Islet of Langerhans (tissue), 1 donor: ENCODE measurements at regions not wholly inside any gene's neighbourhood (a gene's known extent, or its start where the extent isn't known, plus 50 kb on each side); places are given as distances from the start of the nearest gene placed in this dataset.
"Not testable (repeated sequence)": the region's sequence is repeated elsewhere in the genome, so short reads cannot be mapped to it uniquely, and the experiment has no call there.

ENCODE experiments used
- FAIRE-seq: peaks from one replicate; lab custom pipeline; 2011; peaks lifted over from hg19 to GRCh38; lab: Jason Lieb, UNC

DNA sequence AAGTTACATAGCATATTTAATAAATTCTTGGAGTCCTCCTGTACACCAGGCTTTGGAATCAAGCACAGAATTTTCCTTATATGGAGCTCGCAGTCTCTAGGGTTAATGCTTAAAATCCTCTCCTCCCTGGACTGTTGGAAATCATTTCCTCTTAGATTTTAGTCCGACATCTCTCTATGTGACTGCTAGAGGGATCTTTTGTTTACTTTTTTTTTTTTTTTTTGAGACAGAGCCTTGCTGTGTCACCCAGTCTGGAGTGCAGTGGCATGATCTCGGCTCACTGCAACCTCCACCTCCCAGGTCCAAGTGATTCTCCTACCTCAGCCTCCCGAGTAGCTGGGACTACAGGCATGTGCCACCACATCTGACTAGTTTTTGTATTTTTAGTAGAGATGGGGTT lies 84.1 kb upstream of the UMPS start:
- FAIRE-seq: not testable (repeated sequence)

DNA sequence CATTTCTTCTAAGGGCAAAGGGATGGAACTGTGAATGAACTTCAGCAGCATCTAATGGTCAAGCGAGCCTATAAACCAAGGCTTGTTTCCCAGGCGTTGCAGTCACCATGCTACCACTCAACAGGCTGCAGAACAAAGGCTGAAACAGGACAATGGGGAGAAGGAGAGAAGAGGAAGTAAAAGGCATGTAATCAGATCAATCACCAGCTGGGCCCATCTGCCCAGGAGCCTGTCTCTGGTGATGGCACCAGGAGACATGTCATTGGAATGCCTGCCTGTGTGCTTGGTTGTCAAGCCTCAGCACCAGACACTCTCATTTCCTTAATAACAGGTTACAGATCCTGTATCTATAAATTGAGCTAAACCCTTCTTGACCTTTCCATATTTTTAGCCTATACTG lies 81.7 kb upstream of the UMPS start:
- no peak for FAIRE-seq

DNA sequence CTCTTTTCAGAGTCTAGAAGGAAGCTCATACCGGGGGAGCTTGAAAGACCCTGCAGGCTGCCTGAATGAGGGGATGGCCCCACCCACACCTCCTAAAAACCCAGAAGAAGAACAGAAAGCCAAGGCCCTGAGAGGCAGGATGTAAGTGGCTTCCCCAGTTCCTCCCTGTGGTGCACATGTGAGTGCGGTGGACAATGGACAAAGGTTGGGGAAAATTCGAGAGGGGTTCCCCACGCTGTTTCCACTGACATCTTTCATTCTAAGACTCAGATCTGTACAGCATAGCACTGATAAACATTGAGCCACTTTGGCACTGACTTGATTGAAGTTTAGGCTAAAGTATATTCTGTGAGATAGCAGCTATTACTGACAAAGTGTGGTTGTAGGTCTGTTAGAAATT lies 79.5 kb upstream of the UMPS start:
- no peak for FAIRE-seq

DNA sequence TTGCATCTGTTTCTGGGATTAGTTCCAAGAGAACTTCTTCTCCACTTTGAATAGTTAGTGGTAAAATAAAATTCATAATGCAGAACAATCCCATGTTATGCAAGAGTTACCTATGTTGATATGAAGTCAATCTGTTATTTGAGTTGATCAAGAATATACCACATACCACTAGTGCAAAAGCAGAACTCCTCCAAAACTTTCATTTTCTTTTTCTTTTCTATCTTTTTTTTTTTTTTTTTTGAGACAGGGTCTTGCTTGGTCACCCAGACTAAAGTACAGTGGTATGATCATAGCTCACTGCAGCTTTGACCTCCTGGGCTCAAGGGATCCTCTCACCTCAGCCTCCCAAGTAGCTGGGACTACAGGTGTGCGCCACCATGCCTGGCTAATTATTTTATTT lies 78.8 kb upstream of the UMPS start:
- not testable (repeated sequence) for FAIRE-seq

DNA sequence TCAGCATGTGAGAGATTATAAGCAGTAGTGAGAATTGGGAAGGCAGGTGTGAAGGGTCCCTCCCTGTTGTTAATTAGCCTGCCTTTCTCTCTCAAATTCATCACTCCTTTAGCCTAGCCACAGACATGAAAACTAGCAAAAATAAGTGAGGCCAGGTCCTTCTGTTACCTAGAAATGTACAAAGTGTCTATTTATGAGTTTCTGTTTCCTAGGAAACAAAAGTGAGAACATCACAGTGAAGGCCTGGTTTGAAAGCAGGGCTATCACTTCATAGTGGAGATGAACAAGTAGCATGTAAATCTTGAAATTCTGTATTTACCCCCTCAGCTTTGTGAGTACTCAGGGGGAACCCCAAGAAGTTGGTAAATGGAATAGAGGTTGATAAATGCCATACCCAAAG lies 78.2 kb upstream of the UMPS start:
- no peak for FAIRE-seq

DNA sequence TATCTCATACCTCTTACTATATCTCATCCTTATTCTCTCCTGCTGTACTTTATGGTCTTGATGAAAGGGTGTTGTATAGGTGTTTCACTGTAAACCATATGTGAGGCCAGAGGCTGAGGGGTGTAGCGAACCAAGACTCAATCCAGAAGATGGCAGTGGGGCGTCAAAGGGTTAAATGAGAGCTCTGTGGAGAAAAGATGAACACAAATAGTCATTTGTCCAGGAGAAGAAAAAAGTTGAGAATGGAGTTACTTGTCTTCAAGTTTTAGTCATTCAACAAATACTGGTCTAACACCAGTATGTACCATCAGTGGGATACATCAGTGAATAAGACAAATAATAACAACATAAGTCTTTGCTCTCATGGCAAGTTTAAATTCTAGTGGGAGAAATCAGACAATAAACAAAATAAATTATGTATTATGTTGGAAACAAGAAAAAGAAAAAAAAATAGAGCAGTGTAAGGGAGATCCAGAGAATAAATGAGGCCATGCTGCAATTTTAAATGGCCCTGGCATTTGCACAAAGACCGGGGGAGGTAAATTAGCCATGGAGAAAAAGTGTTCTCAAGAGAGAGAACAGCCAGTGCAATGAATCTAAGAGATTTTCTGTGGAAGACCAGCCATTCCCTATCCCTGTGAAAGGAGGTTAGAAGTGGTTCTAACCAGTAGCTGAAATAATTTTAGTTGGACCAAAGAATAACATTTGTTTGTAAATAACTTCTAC lies 77.0 kb upstream of the UMPS start:
- no peak for FAIRE-seq

DNA sequence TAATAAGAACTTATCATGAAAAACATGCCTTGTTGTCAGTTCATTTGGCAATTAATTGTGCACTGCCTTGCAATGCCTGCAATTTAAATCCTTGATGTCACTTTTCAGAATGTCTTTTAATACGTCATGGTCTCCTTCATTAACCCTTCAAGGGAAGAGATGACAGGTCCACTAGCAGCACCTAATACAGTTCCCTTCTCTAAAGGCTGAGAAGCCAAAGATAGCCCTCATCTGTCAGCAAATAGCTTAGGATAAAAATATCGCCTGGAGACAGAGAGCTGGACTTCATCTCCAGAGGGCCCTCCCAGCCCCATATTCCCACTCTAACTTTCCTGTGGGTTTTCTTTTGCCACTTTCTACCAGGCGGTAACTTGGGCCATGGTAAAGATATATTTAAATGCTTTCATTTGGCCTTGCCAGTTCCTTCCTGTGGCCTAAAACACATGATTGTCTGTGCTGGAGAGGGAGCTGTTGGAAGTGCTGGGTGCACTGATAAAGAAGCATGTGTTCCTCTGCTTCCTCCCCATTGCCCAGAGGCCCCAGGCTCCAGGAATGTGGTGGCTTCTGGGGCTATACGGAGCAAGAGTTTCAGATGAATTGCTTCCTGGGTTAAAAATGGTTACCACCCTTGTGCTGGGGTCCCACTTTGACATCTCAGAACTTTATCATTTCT lies 76.3 kb upstream of the UMPS start:
- FAIRE-seq: no peak

DNA sequence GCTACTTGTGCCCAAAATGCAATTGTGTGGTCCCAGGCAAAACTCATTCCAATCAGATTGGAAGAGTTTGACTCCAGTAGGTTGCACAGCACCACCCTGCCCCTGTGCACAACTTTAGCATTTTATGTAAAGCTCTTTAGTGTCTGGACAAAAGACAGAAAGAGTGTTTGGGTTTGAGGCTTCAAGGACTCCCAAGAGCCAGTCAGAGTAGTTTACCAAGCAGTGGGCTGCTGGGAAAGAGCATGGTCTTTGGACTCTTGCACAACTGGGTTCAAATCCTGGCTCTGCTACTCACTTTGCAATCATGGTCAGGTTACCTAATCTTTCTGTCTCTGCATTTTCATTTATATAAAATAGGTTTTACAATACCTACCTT lies 75.8 kb upstream of the UMPS start:
- no peak for FAIRE-seq

DNA sequence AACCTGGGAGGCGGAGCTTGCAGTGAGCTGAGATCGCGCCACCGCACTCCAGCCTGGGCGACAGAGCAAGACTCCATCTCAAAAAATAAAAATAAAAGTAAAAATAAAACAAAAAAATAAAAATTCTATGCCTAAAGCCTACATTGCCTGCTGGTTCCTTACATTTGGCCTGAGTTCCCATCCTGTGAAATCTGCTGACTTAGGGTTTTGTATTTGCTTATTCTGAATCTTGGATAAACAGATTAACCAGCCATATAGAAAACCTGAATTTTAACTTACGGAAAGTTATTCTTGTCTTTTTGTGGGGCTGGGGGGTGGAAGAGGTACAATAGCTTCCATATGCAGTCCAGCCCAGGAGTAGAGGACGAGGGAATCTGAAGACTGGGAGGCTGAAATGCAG lies 73.7 kb upstream of the UMPS start:
- no peak for FAIRE-seq

DNA sequence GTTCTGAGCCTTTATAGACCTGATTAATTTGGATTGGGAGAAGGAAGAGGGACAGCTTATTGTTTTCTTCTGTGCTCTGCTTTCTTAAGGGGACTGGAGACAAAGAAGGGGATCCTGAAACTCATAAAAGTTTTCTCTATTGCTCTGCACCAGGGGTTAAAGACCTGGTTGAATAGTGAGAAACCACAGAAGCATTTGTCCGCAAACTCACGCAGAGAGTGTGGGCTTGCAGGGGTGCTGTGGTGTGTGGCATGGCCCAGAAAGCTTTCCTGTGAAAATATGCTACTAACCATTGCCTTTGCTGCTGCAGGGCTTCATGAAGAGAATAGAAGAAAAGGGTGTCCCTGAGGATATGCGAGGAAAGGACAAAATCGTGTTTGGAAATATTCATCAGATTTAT lies 73.1 kb upstream of the UMPS start:
- no peak for FAIRE-seq

DNA sequence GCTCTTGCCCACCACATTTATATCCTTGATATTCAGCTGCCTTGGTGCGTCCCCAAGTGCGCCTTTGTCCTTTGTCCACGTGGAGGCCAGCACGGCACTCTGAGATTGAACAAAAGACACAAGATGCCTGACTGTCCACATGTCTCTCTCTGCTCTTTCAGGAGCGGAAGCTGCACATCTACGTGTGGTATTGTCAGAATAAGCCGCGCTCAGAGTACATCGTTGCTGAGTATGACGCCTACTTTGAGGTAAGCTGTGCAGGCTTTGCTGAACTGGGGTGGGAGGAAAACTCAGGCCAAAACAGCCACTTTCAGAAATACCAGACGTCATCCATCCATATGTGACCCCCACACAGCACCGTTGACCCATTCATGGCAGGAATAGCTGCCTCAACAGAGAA lies 72.0 kb upstream of the UMPS start:
- FAIRE-seq: no peak

DNA sequence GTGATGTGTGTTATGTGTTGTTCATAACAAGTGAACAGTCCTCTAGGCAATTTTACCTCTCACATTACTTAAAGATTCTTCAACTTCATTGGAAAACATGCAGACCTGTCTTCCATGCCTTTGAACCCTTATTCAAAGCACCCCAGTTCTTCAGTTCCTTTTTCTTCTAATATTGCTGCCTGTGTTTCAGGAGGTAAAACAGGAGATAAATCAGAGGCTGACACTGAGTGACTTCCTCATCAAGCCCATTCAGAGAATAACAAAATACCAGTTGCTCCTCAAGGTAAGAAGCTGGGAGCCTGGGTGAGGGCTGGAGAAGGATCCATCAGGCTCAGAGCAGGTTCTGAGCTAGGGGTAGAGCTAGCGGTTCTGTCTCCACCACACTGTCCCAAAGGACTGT lies 71.1 kb upstream of the UMPS start:
- FAIRE-seq: no peak

DNA sequence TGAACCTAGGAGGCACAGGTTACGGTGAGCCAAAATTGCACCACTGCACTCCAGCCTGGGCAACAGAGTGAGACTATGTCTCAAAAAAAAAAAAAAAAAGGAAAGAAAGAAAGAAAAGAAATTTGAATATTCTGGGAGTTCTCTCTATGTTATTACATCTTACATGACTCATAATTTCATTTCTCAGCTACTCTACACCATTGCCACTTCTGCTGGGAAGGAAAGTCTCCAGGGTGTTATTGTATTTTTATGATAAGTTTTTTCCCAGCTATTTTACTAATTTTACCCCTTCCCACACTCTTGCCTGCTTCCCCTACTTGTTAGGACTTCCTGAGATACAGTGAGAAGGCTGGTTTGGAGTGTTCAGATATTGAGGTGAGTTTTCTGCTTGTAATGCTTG lies 69.7 kb upstream of the UMPS start:
- FAIRE-seq: no peak

DNA sequence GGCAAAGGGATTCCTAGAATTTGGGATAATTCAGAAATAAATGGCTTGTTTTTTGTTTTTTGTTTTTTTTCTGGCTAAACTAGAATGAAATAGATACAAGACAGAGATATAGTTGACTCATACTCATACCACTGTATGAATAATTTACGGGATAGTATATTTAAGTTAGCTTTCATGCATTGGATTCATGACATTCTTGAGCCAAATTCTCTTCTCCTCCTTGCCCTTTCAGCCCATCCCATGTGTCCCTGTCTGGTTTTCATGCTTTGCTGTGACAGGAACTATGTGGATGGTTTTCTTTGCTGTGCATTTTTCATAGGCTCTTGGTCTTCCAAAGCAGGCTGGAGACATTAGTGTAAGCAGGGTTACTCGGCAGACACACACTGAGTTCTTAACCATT lies 66.6 kb upstream of the UMPS start:
- no peak for FAIRE-seq

DNA sequence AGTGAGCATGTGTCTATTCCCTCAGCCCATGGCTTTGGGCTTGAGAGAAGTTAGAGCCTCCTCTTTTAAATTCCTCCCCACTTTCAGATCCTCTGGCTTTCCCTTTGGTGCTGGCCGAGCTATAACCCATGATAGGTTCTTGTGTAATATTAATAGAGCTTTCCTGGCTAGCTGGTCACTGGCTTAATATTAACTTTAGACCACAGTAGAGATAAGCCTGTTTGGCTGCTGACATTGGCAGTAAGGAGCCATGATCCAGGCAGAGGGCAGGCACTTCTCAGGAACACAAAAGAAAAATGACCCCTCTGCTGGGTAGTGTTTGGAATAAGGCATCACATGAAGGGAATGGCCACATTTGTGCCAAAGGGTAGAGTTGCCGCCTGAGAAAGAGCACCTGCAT lies 65.4 kb upstream of the UMPS start:
- no peak for FAIRE-seq

DNA sequence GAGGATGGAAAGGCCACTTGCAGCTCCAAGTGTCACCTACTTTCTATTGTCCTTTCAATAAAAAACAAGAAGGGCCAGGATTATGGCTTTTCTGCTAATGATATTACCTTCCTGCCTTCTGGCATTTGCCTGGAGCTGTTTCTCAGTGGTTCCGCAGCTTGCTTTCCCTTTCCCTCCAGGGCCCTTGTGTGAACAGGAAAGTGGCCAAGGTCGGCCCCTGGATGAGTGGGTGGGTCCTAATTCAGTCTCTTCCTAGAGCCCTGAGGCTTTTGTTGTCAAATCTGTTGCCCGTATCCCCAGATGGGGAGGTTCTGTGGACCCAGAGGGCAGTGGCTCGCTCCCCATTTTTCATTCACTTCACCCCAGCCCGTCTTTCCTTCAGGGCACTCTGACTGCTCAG lies 64.2 kb upstream of the UMPS start:
- no peak for FAIRE-seq

DNA sequence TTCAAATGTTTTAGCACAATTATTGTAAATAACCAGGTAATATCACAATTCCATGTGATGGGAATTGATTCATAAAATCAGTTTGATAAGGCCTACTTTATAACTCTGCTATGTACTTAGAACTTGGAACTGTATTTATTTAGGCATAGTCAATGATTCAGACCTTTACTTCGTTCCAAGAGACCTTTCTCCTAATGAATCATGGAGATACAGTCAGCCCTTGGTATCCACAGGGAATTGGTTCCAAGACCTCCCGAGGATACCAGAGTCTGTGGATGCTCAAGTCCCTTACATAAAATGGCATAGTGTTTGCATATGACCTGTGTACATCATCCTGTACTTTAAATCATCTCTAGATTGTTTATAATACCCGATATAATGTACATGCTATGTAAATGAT lies 60.8 kb upstream of the UMPS start:
- FAIRE-seq: no peak

DNA sequence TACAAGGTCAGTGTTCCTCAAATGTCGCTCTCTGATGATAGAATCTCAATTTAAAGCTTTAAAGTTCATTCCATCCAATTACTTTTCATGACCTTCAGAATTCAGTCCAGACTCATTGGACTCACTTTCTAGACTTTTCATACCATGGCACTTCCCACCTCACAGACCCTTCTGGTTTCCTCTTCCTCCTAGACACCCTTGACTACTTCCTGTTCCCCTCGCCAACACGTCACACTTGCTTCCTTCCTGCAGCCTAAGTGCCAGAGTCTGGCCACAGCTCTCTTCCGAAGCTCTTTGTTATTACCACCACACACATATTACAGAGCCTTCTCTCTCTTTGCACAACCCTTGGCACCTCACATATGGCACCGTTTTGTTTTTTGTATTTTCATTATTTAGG lies 59.1 kb upstream of the UMPS start:
- no peak for FAIRE-seq

DNA sequence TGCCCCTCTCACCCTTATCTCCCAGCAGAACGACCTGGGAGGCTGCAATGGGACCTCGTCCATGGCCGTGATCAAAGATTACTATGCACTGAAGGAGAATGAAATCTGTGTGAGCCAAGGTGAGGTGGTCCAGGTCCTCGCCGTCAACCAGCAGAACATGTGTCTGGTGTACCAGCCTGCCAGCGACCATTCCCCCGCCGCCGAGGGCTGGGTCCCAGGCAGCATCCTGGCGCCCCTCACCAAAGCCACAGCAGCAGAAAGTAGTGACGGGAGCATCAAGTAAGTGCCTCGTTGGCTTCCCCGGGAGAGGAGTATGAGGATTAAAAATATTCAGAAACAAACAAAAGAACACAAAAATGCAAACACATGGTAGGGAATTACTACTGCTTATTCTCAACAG lies 55.9 kb upstream of the UMPS start:
- no peak for FAIRE-seq

DNA sequence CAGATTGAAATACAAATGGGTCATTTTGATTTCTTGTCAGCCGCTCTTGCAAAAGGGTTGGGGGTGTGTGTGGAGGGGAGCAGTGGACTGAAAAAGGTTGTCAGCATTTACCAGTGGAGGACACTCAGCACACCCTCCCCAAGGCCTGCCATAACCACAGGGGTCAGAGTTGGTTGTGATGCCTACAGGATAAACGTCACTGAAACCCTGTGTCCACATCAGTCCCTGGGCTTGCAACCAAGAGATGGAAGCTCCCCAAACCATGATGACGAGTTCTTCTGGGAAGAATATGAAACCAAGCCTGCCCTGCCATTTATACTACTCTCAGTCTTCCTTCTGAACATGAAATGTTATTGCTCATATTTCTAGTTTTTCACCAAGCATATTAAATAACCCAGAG lies 54.0 kb upstream of the UMPS start:
- no peak for FAIRE-seq

DNA sequence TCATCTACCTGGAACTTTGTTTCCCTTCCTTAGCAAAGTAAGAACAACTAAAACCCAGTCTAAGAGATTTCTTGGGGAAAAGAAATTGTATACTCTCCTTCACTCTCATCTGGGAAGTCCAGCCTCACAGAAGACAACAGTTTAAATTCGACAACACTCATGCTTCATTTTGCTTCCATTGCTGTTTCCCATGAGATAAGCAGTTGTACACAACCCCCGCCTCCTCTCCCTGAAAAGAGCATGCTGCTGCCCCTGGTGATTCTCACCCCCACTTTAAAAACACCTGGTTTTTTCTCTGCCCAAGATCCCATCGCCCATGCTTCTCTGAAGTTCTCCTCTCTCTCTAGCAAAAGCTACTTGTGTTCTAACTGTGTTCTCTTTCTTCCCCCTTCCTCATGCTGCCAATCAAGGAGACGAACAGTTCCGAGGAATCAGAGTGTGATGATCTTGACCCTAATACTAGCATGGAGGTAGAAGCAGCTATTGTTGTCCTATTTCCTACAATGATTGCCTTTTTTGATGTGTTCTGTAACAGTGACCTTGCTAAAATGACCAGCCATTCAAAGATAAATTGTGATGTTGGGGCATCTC lies 51.1 kb upstream of the UMPS start:
- no peak for FAIRE-seq
